K562 (cell line): ENCODE measurements at regions not wholly inside any gene's neighbourhood (a gene's known extent, or its start where the extent isn't known, plus 50 kb on each side); places are given as distances from the start of the nearest gene placed in this dataset.

ENCODE experiments used
- ATAC-seq: fragments of 200-7000 bp; cut with Tn5 transposase; 3 replicates; pipeline ENCODE4 v1.9.1; 2020; ENCODE audit warnings: moderate library complexity
- BruUV-seq: library from RNA; stranded (reverse); fragments of 400-500 nt; replicated peaks from 2 replicates; lab custom pipeline; 2021; lab: Mats Ljungman, UMichigan
- CTCF ChIA-PET: fragments of 300-600 bp; formaldehyde crosslinking; extraction: SDS; loops from one replicate; lab custom pipeline; 2021; ENCODE audit warnings: low intra/inter-chr PET ratio; lab: Yijun Ruan, JAX
- POLR2A ChIA-PET: fragments of 300-600, 350-650 bp; sonication (Branson Sonifier 250); formaldehyde crosslinking; extraction: SDS; loops from one replicate; lab custom pipeline; 2021; ENCODE audit warnings: antibody characterized with exemption, inconsistent platforms; lab: Yijun Ruan, JAX
- DNase-seq, 4 experiments: peaks; one replicate each; pipeline versions ENCODE4 v3.0.0 to v3.0.0-alpha.2; 2011 to 2018; ENCODE audit warnings: low spot score in 3 of 4, mixed read lengths in 3 of 4; ENCODE audit errors: extremely low read depth in 1 of 4
- FAIRE-seq: peaks from 2 replicates; lab custom pipeline; 2011; peaks lifted over from hg19 to GRCh38; lab: Jason Lieb, UNC
- H2AFZ ChIP-seq: 2 replicates; pipeline ENCODE4 v1.6.0; 2011; ENCODE audit warnings: low read depth, low read length, control low read depth, inconsistent platforms
- H3K27ac ChIP-seq: fragments of 200-600 bp; 3 replicates; pipeline ENCODE4 v1.8.0; 2011; ENCODE audit warnings: low read depth, mild to moderate bottlenecking, control low read depth, inconsistent platforms, low read length, moderate library complexity, mixed read lengths; ENCODE audit errors: extremely low read depth
- H3K27me3 ChIP-seq, 2 experiments: fragments of 300-600 bp in 1 of 2; 2 replicates in 1 of 2; 3 replicates in 1 of 2; pipeline versions ENCODE4 v1.6.0 to v1.8.0; 2011; ENCODE audit warnings: inconsistent platforms in 2 of 2, low read length in 2 of 2, mild to moderate bottlenecking in 1 of 2, mixed read lengths in 1 of 2, moderate library complexity in 1 of 2; ENCODE audit not compliant: control insufficient read depth in 2 of 2, insufficient read depth in 2 of 2
- H3K36me3 ChIP-seq: fragments of 300-600 bp; 3 replicates; pipeline ENCODE4 v1.8.0; 2011; ENCODE audit warnings: mild to moderate bottlenecking, low read length, inconsistent platforms; ENCODE audit not compliant: control insufficient read depth, insufficient read depth
- H3K4me1 ChIP-seq, 2 experiments: fragments of 200-600 bp in 1 of 2; replicated peaks in 1 of 2; 2 replicates in 1 of 2; 3 replicates in 1 of 2; pipeline versions ENCODE4 v1.5.1 to v1.8.0; 2011; ENCODE audit warnings: inconsistent platforms in 2 of 2, low read length in 2 of 2, mild to moderate bottlenecking in 1 of 2, mixed read lengths in 1 of 2, moderate library complexity in 1 of 2; ENCODE audit not compliant: control insufficient read depth in 2 of 2, insufficient read depth in 2 of 2
- H3K4me2 ChIP-seq: 2 replicates; pipeline ENCODE4 v1.6.1; 2011; ENCODE audit warnings: low read length, control low read depth, inconsistent platforms, mixed read lengths; ENCODE audit not compliant: insufficient read depth
- H3K4me3 ChIP-seq: fragments of 200-600 bp; sonication (generic), shearing (Covaris generic); 2 replicates; pipeline ENCODE4 v1.5.1; 2016; ENCODE audit warnings: control low read depth, inconsistent platforms
- H3K79me2 ChIP-seq: fragments of 200-600 bp; 3 replicates; pipeline ENCODE4 v1.8.0; 2011; ENCODE audit warnings: low read length, inconsistent platforms; ENCODE audit not compliant: control insufficient read depth, insufficient read depth
- H3K9ac ChIP-seq, 2 experiments: 2 replicates each; pipeline versions ENCODE4 v1.6.0 to v1.6.1; 2011; ENCODE audit warnings: low read depth in 2 of 2, low read length in 2 of 2, control low read depth in 1 of 2, inconsistent platforms in 1 of 2, mild to moderate bottlenecking in 1 of 2, mixed read lengths in 1 of 2; ENCODE audit not compliant: insufficient read depth in 1 of 2
- H3K9me1 ChIP-seq: one replicate; pipeline ENCODE4 v1.6.0; 2011; ENCODE audit warnings: inconsistent platforms, mild to moderate bottlenecking, low read length, moderate library complexity; ENCODE audit not compliant: control insufficient read depth, insufficient read depth
- H3K9me3 ChIP-seq: replicated peaks from 2 replicates; pipeline ENCODE4 v1.5.1; 2011; ENCODE audit warnings: low read depth, low read length, inconsistent platforms; ENCODE audit not compliant: control insufficient read depth, insufficient read depth
- H4K20me1 ChIP-seq: replicated peaks from 2 replicates; pipeline ENCODE4 v1.6.1; 2011; ENCODE audit warnings: low read length, inconsistent platforms, mixed read lengths; ENCODE audit not compliant: control insufficient read depth, insufficient read depth
- BHLHE40 ChIP-seq: IDR thresholded peaks from 2 replicates; pipeline ENCODE4 v1.6.1; 2011; ENCODE audit warnings: low read length, improper control_type of control experiment
- CBX3 ChIP-seq, 2 experiments: IDR thresholded peaks; 1 replicate in 1 of 2; 2 replicates in 1 of 2; pipeline ENCODE4 v1.6.1; 2012; ENCODE audit warnings: inconsistent platforms in 2 of 2, low read length in 2 of 2, borderline replicate concordance in 1 of 2, control low read depth in 1 of 2
- DACH1 ChIP-seq: fragments of 450-650 bp; IDR thresholded peaks from 2 replicates; pipeline ENCODE4 v1.6.1; 2018; ENCODE audit not compliant: partially characterized antibody
- ETV1 ChIP-seq: fragments of 450-650 bp; conservative IDR thresholded peaks from 2 replicates; pipeline ENCODE4 v1.6.1; 2016; ENCODE audit warnings: missing genetic modification characterization, control low read depth, low read depth, missing compliant biosample characterization
- FOXP1 ChIP-seq: sonication (generic); formaldehyde crosslinking; IDR thresholded peaks from 2 replicates; pipeline ENCODE4 v1.8.0; 2022; ENCODE audit warnings: mild to moderate bottlenecking, missing genetic modification reagents
- GTF2B ChIP-seq: IDR thresholded peaks from 2 replicates; pipeline ENCODE4 v1.6.1; 2011; ENCODE audit not compliant: insufficient read length; ENCODE audit errors: extremely low read depth
- HDAC1 ChIP-seq, 2 experiments: fragments of 450-650 bp; IDR thresholded peaks; 2 replicates each; pipeline ENCODE4 v1.6.1; 2016 to 2017; ENCODE audit warnings: inconsistent platforms in 1 of 2, mild to moderate bottlenecking in 1 of 2, moderate library complexity in 1 of 2
- NFYB ChIP-seq: IDR thresholded peaks from 2 replicates; pipeline ENCODE4 v1.6.1; 2011; ENCODE audit warnings: mild to moderate bottlenecking, moderate library complexity; ENCODE audit not compliant: insufficient read length; ENCODE audit errors: extremely low read depth
- SMAD2 ChIP-seq: fragments of 150-350 bp; IDR thresholded peaks from 2 replicates; pipeline ENCODE4 v1.6.1; 2014; ENCODE audit warnings: low read depth, mild to moderate bottlenecking, low read length
- ZNF146 ChIP-seq: IDR thresholded peaks from one replicate; pipeline ENCODE4 v1.6.1; 2018; ENCODE audit warnings: missing compliant biosample characterization; ENCODE audit not compliant: unreplicated experiment
- WGBS: fragments of 100-300 bp; shearing (Covaris generic); methylation state at CpG from one replicate; pipeline ENCODE4 v1.1.6; 2016; ENCODE audit warnings: low coverage, mixed read lengths; ENCODE audit not compliant: insufficient coverage; ENCODE audit errors: missing lambda C conversion rate; 5-methylcytosine and 5-hydroxymethylcytosine counted together
- in situ Hi-C: fragments of 300-500 bp; cut with MboI; formaldehyde crosslinking; loops from 4 replicates; pipeline ENCODE4 v1.15.0; 2018; ENCODE audit warnings: inconsistent platforms, mixed read lengths
- intact Hi-C: fragments of 100-400 bp; cut with micrococcal nuclease; formaldehyde crosslinking; loops from 2 replicates; pipeline ENCODE4 v1.14.2; 2022

GRCh38 chr15:31467361-31467760 is 140.7 kb downstream of the KLF13 start:
- H3K4me3 ChIP-seq: no peak overlapping the region
- H3K9me1 ChIP-seq: no peaks in the 10 kb centered on the region
- H2AFZ ChIP-seq: no peak overlapping the region
- no peak overlapping the region for H3K9ac ChIP-seq
- no peak overlapping the region for H3K27ac ChIP-seq
- no peaks in the 10 kb centered on the region; a peak in 1 of 5 replicates for H3K4me1 ChIP-seq
- H3K4me2 ChIP-seq: no peak overlapping the region
- no peaks in the 10 kb centered on the region for H3K79me2 ChIP-seq
- TF ChIP-seq CBX3 (IDR thresholded peaks at IDR 0.05; ENCODE audit: borderline replicate concordance in 1 of 2, low read length in 2 of 2): no peak
- TF ChIP-seq FOXP1: no peak
- no peak for TF ChIP-seq ZNF146 (CRISPR knock-in tag)
- TF ChIP-seq DACH1: no peak
- no peak for TF ChIP-seq GTF2B
- TF ChIP-seq HDAC1 (IDR thresholded peaks at IDR 0.05): no peak
- TF ChIP-seq SMAD2: no peak
- TF ChIP-seq NFYB: no peak
- no peak for TF ChIP-seq BHLHE40
- TF ChIP-seq ETV1 (tag): no peak
- in situ Hi-C loops: no loop called here
- CTCF ChIA-PET: interaction anchor here (0.6 kb wide), 1 partner anchor 197 kb away, joined by 3 read pairs; no protein-coding TSS in a partner anchor
- ATAC-seq (no peak), FAIRE-seq (no peak), DNase-seq (no peak)
- H3K27me3 ChIP-seq: peaks cover 6 to 41% of the 10 kb centered on the region in 2 experiments; a peak in 3 of 5 replicates
- H3K36me3 ChIP-seq: no peaks in the 10 kb centered on the region
- POLR2A ChIA-PET: interaction anchor here (0.6 kb wide), 1 partner anchor 102 kb away, joined by 3 read pairs; no protein-coding TSS in a partner anchor
- H4K20me1 ChIP-seq: no peaks in the 10 kb centered on the region; the same call in 1 of the 2 replicates
- intact Hi-C loops: no loop called here
- WGBS: 2% methylated on average over 7 of the region's 7 CpGs
- BruUV-seq: no TSS peak
- no peaks in the 10 kb centered on the region for H3K9me3 ChIP-seq
